ENCODE measurements at regions not wholly inside any gene's neighbourhood (a gene's known extent, or its start where the extent isn't known, plus 50 kb on each side); places are given as distances from the start of the nearest gene placed in this dataset. TPM values are rescaled to one million over a fixed set of nuclear protein-coding genes. Genes with fewer than 3 reads are reported as not detected.

DNA sequence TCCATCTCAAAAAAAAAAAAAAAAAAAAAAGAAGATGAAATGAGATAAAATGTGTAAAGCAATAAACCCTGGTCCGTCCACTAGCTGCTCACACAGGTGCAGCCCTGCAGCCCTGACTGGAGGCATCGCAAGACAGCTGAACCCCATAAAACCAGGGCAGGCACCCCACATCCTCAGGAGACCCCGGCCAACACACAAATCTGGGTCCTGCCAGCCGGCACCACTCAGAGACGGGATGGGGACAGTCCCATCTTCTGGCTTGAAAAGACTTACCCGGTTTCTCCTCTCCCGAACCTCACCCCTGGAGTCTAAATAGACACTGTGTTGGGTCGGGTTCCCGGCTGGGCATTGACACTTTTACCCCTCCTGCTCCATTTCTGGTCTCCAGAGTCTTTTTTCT is 52.7 kb upstream of the TNRC6C start:
- DNase-seq (ENCODE audit: low read depth, low spot score) = no peak
- peaks cover 39% of the 10 kb centered on the region for H3K27me3 ChIP-seq (ENCODE audit: control insufficient read depth, insufficient read depth, low read length)
- no peaks in the 10 kb centered on the region for H3K9me3 ChIP-seq (ENCODE audit: control insufficient read depth, insufficient read depth, low read length)
- TF ChIP-seq, protein P1, sequence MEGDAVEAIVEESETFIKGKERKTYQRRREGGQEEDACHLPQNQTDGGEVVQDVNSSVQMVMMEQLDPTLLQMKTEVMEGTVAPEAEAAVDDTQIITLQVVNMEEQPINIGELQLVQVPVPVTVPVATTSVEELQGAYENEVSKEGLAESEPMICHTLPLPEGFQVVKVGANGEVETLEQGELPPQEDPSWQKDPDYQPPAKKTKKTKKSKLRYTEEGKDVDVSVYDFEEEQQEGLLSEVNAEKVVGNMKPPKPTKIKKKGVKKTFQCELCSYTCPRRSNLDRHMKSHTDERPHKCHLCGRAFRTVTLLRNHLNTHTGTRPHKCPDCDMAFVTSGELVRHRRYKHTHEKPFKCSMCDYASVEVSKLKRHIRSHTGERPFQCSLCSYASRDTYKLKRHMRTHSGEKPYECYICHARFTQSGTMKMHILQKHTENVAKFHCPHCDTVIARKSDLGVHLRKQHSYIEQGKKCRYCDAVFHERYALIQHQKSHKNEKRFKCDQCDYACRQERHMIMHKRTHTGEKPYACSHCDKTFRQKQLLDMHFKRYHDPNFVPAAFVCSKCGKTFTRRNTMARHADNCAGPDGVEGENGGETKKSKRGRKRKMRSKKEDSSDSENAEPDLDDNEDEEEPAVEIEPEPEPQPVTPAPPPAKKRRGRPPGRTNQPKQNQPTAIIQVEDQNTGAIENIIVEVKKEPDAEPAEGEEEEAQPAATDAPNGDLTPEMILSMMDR (IDR thresholded peaks at IDR 0.05; ENCODE audit: low read depth, low read length) = no peak
- no peak overlapping the region for H3K4me3 ChIP-seq (ENCODE audit: low read depth, low read length)
- POLR2A ChIA-PET = no interaction called here
- CTCF ChIA-PET = no interaction called here
- no peak overlapping the region for H3K27ac ChIP-seq (ENCODE audit: low read depth, low read length)

DNA sequence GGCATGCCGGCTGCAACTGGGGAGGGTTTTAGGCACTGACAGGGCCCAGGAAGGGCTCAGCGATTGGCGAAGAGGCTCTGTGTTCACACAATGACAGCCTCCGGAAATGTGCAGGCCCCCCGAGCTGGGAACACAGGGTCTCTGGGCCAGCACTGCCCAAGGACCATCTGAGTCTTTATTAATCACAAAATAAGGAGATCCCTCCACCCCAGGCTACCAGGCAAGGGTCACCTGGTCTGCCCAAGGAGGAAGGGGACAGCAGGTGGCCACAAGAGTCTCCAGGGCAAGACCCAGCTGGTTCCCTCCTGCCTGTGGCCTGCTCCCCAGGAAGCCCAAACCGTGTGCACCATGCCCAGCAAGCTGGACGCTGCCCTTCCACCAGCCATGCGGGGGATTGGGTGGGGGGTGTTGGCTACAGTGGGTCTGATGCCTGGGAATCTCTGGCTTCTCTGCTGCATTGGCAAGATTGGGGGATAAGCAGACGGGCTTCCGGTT is 52.1 kb upstream of the TNRC6C start:
- POLR2A ChIA-PET = no interaction called here
- CTCF ChIA-PET = no interaction called here
- TF ChIP-seq, protein P1 (IDR thresholded peaks at IDR 0.05; ENCODE audit: low read depth, low read length) = no peak
- no peak overlapping the region for H3K4me3 ChIP-seq (ENCODE audit: low read depth, low read length)
- DNase-seq (ENCODE audit: low read depth, low spot score) = no peak
- peaks cover 36% of the 10 kb centered on the region for H3K27me3 ChIP-seq (ENCODE audit: control insufficient read depth, insufficient read depth, low read length)
- H3K9me3 ChIP-seq (ENCODE audit: control insufficient read depth, insufficient read depth, low read length) = no peaks in the 10 kb centered on the region
- H3K27ac ChIP-seq (ENCODE audit: low read depth, low read length) = no peak overlapping the region

DNA sequence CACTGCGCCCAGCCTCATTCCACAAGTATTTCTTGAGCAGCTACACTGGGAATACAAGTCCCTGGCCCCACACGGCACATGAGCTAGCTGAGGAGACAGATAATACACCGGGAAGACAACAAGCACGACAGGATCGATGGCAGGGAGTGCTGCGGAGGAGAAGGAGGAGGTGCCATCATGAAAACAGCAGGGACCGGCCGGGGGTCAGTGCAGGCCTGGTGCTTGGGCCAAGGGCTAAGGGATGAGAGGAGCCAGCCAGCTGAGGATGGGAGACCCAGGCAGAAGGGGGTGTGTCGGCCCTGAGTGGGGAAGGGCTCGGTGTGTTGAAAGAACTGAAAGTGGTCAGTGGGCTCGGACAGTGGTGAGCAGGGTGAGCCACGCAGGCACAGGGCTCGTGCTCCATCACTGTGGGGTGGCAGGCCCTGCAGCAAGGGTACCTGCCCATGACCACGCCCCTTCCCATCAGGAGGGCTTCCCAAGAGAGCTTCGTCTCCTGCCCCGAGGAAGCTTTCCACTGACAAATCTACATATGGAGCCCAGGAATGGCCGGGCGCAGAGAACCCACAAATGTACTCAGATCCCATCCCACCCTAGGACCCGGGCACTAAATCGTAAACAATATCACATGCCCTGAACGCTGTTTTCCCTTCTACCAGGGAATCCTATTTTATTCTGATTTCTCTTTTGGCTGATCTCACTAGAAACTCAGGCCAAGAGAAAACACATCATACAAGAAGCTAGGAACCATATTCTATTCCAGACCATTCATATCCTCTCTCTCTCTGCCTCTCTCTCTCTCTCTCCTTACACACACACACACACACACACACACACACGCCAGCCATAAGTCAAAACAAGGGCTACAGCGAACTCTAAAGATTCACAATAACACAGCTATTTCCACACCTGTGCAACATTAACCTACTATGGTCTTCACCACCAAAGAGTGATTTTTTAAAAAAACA is 50.7 kb upstream of the TNRC6C start:
- Histone ChIP-seq H3K4me3 (ENCODE audit: low read depth, low read length) (no peak overlapping the region), H3K27me3 (ENCODE audit: control insufficient read depth, insufficient read depth, low read length) (peaks cover 35% of the 10 kb centered on the region), H3K9me3 (ENCODE audit: control insufficient read depth, insufficient read depth, low read length) (no peaks in the 10 kb centered on the region), H3K27ac (ENCODE audit: low read depth, low read length) (no peak overlapping the region)
- TF ChIP-seq, protein P1 (IDR thresholded peaks at IDR 0.05; ENCODE audit: low read depth, low read length) = no peak
- POLR2A ChIA-PET = interaction anchor here (0.7 kb wide), 1 partner anchor 371 kb away, joined by 4 read pairs; no protein-coding TSS in a partner anchor
- CTCF ChIA-PET = no interaction called here
- no peak for DNase-seq (ENCODE audit: low read depth, low spot score)

DNA sequence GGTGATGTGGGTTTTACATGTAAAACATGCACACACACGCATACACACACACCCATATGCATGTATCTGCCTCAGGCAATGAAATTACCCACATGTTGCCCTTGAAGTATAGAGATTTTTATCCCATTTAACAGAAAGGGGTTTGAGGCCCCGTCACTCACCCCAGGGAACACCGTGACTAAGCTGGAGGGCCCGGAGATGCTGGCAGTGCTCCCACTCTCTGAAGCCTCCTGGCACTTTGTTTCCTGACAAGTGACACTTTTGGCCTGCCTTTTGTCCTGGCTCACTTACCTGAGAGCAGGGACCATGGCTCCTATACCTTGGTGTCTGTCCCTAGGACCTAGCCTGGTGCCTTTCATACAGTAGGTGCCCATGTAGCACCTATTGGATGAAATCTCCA is 50.0 kb upstream of the TNRC6C start:
- CTCF ChIA-PET = no interaction called here
- no peak overlapping the region for H3K4me3 ChIP-seq (ENCODE audit: low read depth, low read length)
- no peaks in the 10 kb centered on the region for H3K9me3 ChIP-seq (ENCODE audit: control insufficient read depth, insufficient read depth, low read length)
- TF ChIP-seq, protein P1 (IDR thresholded peaks at IDR 0.05; ENCODE audit: low read depth, low read length) = no peak
- DNase-seq (ENCODE audit: low read depth, low spot score) = no peak
- POLR2A ChIA-PET = interaction anchor here (0.7 kb wide), 1 partner anchor 372 kb away, joined by 4 read pairs; no protein-coding TSS in a partner anchor
- peaks cover 31% of the 10 kb centered on the region for H3K27me3 ChIP-seq (ENCODE audit: control insufficient read depth, insufficient read depth, low read length)
- H3K27ac ChIP-seq (ENCODE audit: low read depth, low read length) = no peak overlapping the region

Small RNA genes lying in the stretch of these regions (small RNA-seq; reads per million reads assigned to genes)
- gene MIR4316 (ENCODE audit: insufficient read length, low read depth) (not detected), gene RF00019 (ENCODE audit: insufficient read length, low read depth) (not detected)
